ENCODE measurements at regions not wholly inside any gene's neighbourhood (a gene's known extent, or its start where the extent isn't known, plus 50 kb on each side); places are given as distances from the start of the nearest gene placed in this dataset.

DNA sequence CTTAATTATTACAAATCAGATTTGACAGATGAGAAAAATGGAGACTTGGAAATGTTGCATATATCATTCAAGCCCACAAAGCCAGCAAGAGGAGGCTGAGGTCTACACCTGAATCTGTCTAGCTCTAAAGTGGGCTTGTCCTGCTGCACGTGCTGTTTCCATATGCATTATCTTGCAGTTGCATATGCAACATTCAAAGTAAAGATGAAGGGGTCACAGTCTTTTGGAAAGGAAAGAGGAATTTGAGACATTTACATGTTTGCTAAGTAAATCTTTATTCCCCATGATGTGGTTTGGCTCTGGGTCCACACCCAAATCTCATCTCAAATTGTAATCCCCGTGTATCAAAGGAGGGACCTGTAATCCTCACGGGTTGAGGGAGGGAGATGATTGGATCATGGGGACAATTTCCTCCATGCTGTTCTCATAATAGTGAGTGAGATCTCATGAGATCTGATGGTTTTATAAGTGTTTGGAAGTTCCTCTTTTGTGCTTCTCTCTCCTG lies 98.3 kb downstream of the BACH1 start:
- no peaks in the 10 kb centered on the region for H3K4me1 ChIP-seq (ENCODE audit: control insufficient read depth, insufficient read depth, low read length)

DNA sequence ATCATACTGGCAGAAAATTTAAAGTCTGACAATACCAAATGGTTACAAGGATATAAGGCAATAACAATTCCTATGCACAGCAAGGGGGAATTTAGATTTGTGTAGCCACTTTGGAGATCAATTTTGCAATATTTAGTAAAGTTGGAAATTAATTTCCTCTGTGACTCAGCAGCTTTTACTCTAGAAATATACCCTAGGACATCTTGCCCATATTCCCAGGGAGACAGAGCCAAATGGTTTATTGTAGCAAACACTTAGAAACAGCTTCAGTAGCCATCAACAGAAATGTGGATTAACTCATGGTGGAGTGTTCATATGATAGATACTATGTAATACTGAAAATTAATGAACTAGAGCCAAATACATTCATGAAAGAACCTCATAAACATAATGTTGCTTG lies 104.6 kb downstream of the BACH1 start:
- Histone ChIP-seq H3K4me1 (ENCODE audit: control insufficient read depth, insufficient read depth, low read length) (peaks cover 2% of the 10 kb centered on the region), H3K4me3 (ENCODE audit: low read length) (no peak overlapping the region), H3K9me3 (replicated peaks; ENCODE audit: low read length) (no peaks in the 10 kb centered on the region), H3K36me3 (ENCODE audit: insufficient read depth, low read length) (no peaks in the 10 kb centered on the region), H3K4me2 (ENCODE audit: low read length) (no peak overlapping the region), H3K9ac (ENCODE audit: low read depth, low read length) (no peak overlapping the region), H3K27me3 (ENCODE audit: control insufficient read depth, insufficient read depth, low read length) (no peaks in the 10 kb centered on the region)

More for the DNA sequence above, 98.3 kb downstream of the BACH1 start:
- Histone ChIP-seq H3K9me3 (replicated peaks; ENCODE audit: low read length) (no peaks in the 10 kb centered on the region), H3K9ac (ENCODE audit: low read depth, low read length) (no peak overlapping the region), H3K27me3 (ENCODE audit: control insufficient read depth, insufficient read depth, low read length) (no peaks in the 10 kb centered on the region), H3K36me3 (ENCODE audit: insufficient read depth, low read length) (no peaks in the 10 kb centered on the region), H3K4me2 (ENCODE audit: low read length) (no peak overlapping the region), H3K4me3 (ENCODE audit: low read length) (no peak overlapping the region)

DNA sequence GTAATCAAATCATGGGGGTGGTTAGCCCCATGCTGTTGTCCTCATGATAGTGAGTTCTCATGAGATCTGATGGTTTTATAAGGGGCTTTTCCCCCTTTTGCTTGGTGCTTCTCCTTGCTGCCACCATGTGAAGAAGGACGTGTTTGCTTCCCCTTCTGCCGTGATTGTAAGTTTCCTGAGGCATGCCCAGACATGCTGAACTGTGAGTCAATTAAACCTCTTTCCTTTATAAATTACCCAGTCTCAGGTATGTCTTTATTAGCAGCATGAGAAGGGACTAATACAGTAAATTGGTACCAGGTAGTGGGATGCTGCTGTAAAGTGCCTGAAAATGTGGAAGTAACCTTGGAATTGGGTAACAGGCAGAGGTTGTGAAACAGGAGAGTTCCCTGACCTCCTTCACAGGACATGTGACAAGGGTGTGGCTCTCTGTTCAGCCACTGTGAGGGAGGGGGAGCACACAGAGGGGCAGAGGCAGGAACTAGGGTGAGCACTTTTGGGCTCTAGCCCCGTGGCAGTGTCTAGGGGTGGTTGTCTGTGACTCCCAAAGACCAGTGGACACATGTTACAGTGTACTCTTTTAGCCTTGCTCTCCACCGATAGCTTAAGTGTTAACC lies 105.3 kb downstream of the BACH1 start:
- no peak overlapping the region for H3K4me2 ChIP-seq (ENCODE audit: low read length)
- H3K4me3 ChIP-seq (ENCODE audit: low read length) = no peak overlapping the region
- H3K9ac ChIP-seq (ENCODE audit: low read depth, low read length) = no peak overlapping the region
- H3K9me3 ChIP-seq (replicated peaks; ENCODE audit: low read length) = no peaks in the 10 kb centered on the region
- no peaks in the 10 kb centered on the region for H3K36me3 ChIP-seq (ENCODE audit: insufficient read depth, low read length)
- no peaks in the 10 kb centered on the region for H3K27me3 ChIP-seq (ENCODE audit: control insufficient read depth, insufficient read depth, low read length)
- peaks cover 2% of the 10 kb centered on the region for H3K4me1 ChIP-seq (ENCODE audit: control insufficient read depth, insufficient read depth, low read length)

DNA sequence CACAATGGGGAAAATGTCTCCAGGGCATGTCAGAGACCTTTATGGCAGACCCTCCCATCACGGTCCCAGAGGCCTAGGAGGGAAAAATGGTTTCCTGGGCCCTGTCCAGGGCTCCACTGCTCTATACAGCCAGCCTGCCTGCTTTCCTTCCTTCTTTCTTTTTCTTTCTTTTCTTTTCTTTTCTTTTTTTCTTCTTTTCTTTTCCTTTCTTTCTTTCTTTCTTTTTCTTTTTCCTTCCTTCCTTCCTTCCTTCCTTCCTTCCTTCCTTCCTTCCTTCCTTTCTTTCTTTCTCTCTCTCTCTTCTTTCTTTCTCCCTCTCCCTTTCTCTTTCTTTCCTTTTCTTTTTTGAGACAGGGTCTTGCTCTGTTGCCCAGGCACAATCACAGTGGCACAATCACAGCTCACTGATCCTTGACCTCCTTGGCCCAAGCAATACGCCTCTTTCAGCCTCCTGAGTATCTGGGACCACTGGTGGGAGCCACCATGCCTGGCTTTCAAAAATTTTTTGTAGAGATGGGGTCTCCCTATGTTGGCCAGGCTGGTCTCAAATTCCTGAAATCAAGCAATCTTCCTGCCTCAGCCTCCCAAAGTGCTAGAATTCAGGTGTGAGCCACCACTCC lies 106.9 kb downstream of the BACH1 start:
- H3K4me3 ChIP-seq (ENCODE audit: low read length) = no peak overlapping the region
- H3K9ac ChIP-seq (ENCODE audit: low read depth, low read length) = no peak overlapping the region
- no peak overlapping the region for H3K4me2 ChIP-seq (ENCODE audit: low read length)
- H3K9me3 ChIP-seq (replicated peaks; ENCODE audit: low read length) = no peaks in the 10 kb centered on the region
- no peaks in the 10 kb centered on the region for H3K27me3 ChIP-seq (ENCODE audit: control insufficient read depth, insufficient read depth, low read length)
- no peaks in the 10 kb centered on the region for H3K36me3 ChIP-seq (ENCODE audit: insufficient read depth, low read length)
- H3K4me1 ChIP-seq (ENCODE audit: control insufficient read depth, insufficient read depth, low read length) = peaks cover 2% of the 10 kb centered on the region

DNA sequence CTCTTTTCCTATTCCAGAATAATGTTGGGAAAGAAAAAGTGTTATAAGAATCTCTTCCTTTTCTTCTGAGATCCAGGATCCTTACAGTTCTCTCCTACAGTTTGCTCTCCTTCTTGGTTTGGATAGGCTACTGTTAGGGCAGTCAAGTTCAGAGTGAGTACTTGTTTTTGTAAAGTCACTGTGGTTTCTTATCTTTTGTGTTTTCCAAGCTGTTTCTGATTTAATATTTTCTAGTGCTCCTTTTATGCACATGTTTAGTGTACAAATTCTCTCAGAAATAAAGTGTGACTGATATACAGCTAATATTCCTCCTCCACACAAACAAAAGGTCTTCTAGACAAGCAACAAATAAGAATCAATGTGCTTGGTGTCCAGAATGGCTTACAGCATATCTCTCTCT lies 107.7 kb downstream of the BACH1 start:
- no peak overlapping the region for H3K9ac ChIP-seq (ENCODE audit: low read depth, low read length)
- H3K9me3 ChIP-seq (replicated peaks; ENCODE audit: low read length) = no peaks in the 10 kb centered on the region
- H3K4me3 ChIP-seq (ENCODE audit: low read length) = no peak overlapping the region
- H3K36me3 ChIP-seq (ENCODE audit: insufficient read depth, low read length) = no peaks in the 10 kb centered on the region
- no peak overlapping the region for H3K4me2 ChIP-seq (ENCODE audit: low read length)
- H3K27me3 ChIP-seq (ENCODE audit: control insufficient read depth, insufficient read depth, low read length) = no peaks in the 10 kb centered on the region
- peaks cover 2% of the 10 kb centered on the region for H3K4me1 ChIP-seq (ENCODE audit: control insufficient read depth, insufficient read depth, low read length)

DNA sequence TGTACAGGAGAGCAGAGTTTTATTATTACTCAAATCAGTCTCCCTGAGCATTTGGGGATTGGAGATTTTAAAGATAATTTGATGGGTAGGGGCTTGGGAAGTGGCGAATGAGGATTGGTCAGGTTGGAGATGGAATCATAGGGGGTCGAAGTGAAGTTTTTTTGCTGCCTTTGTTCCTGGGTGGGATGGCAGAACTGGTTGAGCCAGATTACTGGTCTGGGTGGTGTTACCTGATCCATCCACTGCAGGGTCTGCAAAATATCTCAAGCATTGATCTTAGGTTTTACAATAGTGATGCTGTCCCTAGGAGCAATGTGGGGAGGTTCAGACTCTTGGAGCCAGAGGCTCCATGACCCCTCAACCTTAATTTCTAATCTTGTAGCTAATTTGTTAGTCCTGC lies 108.8 kb downstream of the BACH1 start:
- no peaks in the 10 kb centered on the region for H3K36me3 ChIP-seq (ENCODE audit: insufficient read depth, low read length)
- no peaks in the 10 kb centered on the region for H3K27me3 ChIP-seq (ENCODE audit: control insufficient read depth, insufficient read depth, low read length)
- peaks cover 2% of the 10 kb centered on the region for H3K4me1 ChIP-seq (ENCODE audit: control insufficient read depth, insufficient read depth, low read length)
- no peaks in the 10 kb centered on the region for H3K9me3 ChIP-seq (replicated peaks; ENCODE audit: low read length)
- no peak overlapping the region for H3K4me2 ChIP-seq (ENCODE audit: low read length)
- H3K4me3 ChIP-seq (ENCODE audit: low read length) = no peak overlapping the region
- H3K9ac ChIP-seq (ENCODE audit: low read depth, low read length) = no peak overlapping the region

DNA sequence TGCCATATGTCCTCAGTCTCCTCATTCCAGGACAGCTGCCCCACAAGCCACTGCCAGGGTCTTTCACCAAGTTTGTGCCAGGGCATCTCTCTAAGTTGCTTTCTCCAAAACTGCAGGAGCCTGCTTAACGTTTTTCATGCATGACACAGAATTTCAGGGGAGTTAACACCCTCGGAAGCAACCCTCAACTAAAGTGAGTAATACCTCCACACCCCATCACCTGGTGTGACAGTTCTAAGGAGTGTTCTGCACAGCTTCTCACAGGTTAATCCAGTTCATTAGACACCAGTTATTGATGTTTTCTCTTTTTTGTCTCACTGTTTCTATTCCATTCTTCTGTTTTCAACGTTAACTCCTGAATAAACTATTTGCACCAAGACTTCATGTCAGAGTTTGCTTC lies 115.0 kb downstream of the BACH1 start:
- H3K4me3 ChIP-seq (ENCODE audit: low read length) = no peak overlapping the region
- H3K36me3 ChIP-seq (ENCODE audit: insufficient read depth, low read length) = no peaks in the 10 kb centered on the region
- no peak overlapping the region for H3K4me2 ChIP-seq (ENCODE audit: low read length)
- H3K9ac ChIP-seq (ENCODE audit: low read depth, low read length) = no peak overlapping the region
- no peaks in the 10 kb centered on the region for H3K27me3 ChIP-seq (ENCODE audit: control insufficient read depth, insufficient read depth, low read length)
- H3K9me3 ChIP-seq (replicated peaks; ENCODE audit: low read length) = no peaks in the 10 kb centered on the region
- H3K4me1 ChIP-seq (ENCODE audit: control insufficient read depth, insufficient read depth, low read length) = no peaks in the 10 kb centered on the region

DNA sequence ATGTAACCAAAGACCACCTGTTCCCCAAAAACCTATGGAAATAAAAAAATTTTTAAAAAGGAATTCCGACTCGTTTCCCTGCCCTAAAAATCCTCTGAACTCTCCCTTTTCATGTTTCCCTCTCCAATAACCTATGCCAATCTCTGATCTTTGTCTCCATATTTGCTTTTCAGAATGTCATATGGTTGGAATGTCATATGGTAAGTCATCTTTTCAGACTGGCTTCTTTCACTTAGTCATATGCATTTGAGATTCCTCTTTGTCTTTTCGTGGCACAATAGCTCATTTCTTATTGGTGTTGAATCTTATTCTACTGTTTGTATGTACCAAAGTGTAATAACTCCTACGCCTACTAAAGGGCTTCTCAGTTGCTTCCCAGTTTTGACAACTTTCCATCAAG lies 117.5 kb downstream of the BACH1 start:
- Histone ChIP-seq H3K4me2 (ENCODE audit: low read length) (no peak overlapping the region), H3K4me3 (ENCODE audit: low read length) (no peak overlapping the region), H3K9me3 (replicated peaks; ENCODE audit: low read length) (no peaks in the 10 kb centered on the region), H3K27me3 (ENCODE audit: control insufficient read depth, insufficient read depth, low read length) (no peaks in the 10 kb centered on the region), H3K36me3 (ENCODE audit: insufficient read depth, low read length) (no peaks in the 10 kb centered on the region), H3K9ac (ENCODE audit: low read depth, low read length) (no peak overlapping the region), H3K4me1 (ENCODE audit: control insufficient read depth, insufficient read depth, low read length) (no peaks in the 10 kb centered on the region)

DNA sequence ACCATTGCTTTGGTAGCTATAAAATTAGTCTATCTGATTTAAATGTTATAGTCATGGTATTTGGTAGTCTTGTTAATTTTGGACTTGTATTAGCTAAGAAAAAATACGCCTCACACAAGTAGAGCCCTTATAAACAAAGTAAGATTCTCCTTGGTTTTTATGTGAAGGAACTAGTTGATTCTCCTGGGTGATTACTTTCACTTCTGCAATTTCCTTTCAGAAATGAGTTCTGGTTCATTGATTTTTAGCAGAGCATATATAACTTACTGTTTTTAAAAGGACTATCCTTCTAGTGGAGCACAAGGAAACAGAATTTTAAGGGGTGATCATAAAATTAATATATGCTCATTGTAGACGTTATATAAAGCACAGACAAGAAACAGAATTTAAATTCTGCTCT lies 120.1 kb downstream of the BACH1 start:
- Histone ChIP-seq H3K27me3 (ENCODE audit: control insufficient read depth, insufficient read depth, low read length) (no peaks in the 10 kb centered on the region), H3K4me3 (ENCODE audit: low read length) (no peak overlapping the region), H3K36me3 (ENCODE audit: insufficient read depth, low read length) (no peaks in the 10 kb centered on the region), H3K4me1 (ENCODE audit: control insufficient read depth, insufficient read depth, low read length) (no peaks in the 10 kb centered on the region), H3K9me3 (replicated peaks; ENCODE audit: low read length) (no peaks in the 10 kb centered on the region), H3K9ac (ENCODE audit: low read depth, low read length) (no peak overlapping the region), H3K4me2 (ENCODE audit: low read length) (no peak overlapping the region)

DNA sequence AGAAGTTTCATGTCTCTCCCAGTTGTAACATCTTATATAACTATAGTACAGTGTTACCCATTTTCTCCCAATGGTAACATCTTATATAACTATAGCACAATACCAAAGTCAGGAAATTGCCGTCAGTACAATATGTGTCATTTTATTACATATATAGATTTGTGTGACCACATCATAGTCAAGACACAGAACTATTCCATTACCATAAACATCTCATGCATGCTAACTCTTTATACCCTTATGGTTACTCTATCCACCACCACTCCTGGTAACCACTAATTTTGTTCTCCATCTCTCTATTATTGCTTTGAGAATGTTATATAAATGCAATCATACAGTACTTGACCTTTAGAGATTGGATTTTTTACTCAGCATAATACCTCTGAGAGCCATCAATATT lies 120.7 kb downstream of the BACH1 start:
- Histone ChIP-seq H3K9ac (ENCODE audit: low read depth, low read length) (no peak overlapping the region), H3K27me3 (ENCODE audit: control insufficient read depth, insufficient read depth, low read length) (no peaks in the 10 kb centered on the region), H3K4me3 (ENCODE audit: low read length) (no peak overlapping the region), H3K36me3 (ENCODE audit: insufficient read depth, low read length) (no peaks in the 10 kb centered on the region), H3K9me3 (replicated peaks; ENCODE audit: low read length) (no peaks in the 10 kb centered on the region), H3K4me1 (ENCODE audit: control insufficient read depth, insufficient read depth, low read length) (no peaks in the 10 kb centered on the region), H3K4me2 (ENCODE audit: low read length) (no peak overlapping the region)

DNA sequence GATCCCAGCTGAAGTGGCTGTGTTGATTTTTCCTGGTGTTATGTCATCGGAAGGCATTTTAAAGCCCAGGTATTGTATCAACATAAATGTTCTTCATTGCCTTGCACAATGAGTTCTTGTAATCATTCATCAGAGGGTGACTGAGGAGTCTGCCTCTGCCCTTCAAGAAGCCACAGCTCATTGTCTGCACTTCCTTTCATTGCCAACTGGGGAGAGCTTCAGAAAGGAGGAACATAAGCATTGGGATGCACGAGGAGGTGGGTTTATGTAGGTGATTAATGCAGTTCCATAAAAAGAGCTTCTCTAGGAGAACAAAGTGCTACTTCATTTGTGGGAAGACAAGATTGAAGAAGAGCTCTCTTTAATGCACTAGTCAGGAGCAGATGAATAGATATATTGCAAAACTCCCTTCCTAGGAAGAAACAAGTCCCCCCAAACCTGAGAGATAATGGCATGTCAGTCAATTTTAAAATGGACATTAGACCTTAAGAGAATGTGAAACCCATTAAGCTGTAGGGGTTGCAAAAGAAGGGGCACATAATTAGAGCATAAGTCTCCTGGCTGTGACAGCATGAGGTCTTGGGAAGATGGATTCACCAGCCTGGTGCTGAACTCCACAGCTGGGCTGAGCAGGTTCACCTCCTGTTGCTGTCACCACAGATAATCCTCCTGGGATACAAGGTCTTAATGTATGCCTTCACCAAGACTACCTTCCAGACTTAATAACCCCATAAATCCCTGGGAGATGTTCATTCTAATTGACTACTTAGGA lies 124.6 kb downstream of the BACH1 start:
- no peaks in the 10 kb centered on the region for H3K4me1 ChIP-seq (ENCODE audit: control insufficient read depth, insufficient read depth, low read length)
- no peak overlapping the region for H3K4me2 ChIP-seq (ENCODE audit: low read length)
- H3K9me3 ChIP-seq (replicated peaks; ENCODE audit: low read length) = no peaks in the 10 kb centered on the region
- H3K9ac ChIP-seq (ENCODE audit: low read depth, low read length) = no peak overlapping the region
- no peak overlapping the region for H3K4me3 ChIP-seq (ENCODE audit: low read length)
- no peaks in the 10 kb centered on the region for H3K36me3 ChIP-seq (ENCODE audit: insufficient read depth, low read length)
- H3K27me3 ChIP-seq (ENCODE audit: control insufficient read depth, insufficient read depth, low read length) = no peaks in the 10 kb centered on the region
